HCT116 (cell line): ENCODE measurements at regions not wholly inside any gene's neighbourhood (a gene's known extent, or its start where the extent isn't known, plus 50 kb on each side); places are given as distances from the start of the nearest gene placed in this dataset.

ENCODE experiments used
- ATAC-seq: fragments of 200-7000 bp; cut with Tn5 transposase; 2 replicates; pipeline ENCODE4 v1.9.1; 2020; ENCODE audit warnings: mild to moderate bottlenecking, moderate library complexity
- BruUV-seq: library from RNA; stranded (reverse); fragments of 400-500 nt; replicated peaks from 2 replicates; lab custom pipeline; 2021; lab: Mats Ljungman, UMichigan
- CTCF ChIA-PET: fragments of 300-600 bp; sonication (Branson Sonifier 250); formaldehyde crosslinking; loops from one replicate; lab custom pipeline; 2021; ENCODE audit warnings: antibody characterized with exemption; lab: Charles Lee
- POLR2A ChIA-PET: fragments of 300-600, 350-600 bp; sonication (Branson Sonifier 250); formaldehyde crosslinking; loops from one replicate; lab custom pipeline; 2021; ENCODE audit warnings: antibody characterized with exemption; lab: Charles Lee
- RAD21 ChIA-PET, 2 experiments: fragments of 300-600 bp; sonication (Branson Sonifier 250); formaldehyde crosslinking; loops; one replicate each; lab custom pipeline; 2023; ENCODE audit warnings: low total read pairs in 2 of 2; ENCODE audit not compliant: uncharacterized antibody in 2 of 2, unreplicated experiment in 2 of 2, low non-redundant PET in 1 of 2; lab: Charles Lee
- DNase-seq: peaks from one replicate; pipeline ENCODE4 v3.0.0-alpha.2; 2010; ENCODE audit warnings: low read depth, low spot score
- H2AFZ ChIP-seq: fragments of 200-600 bp; shearing (Covaris generic), sonication (generic); 2 replicates; pipeline ENCODE4 v1.6.1; 2017; ENCODE audit warnings: low read depth, mixed run types, mixed read lengths, antibody characterized with exemption, low read length; ENCODE audit not compliant: poor library complexity, severe bottlenecking
- H3K27ac ChIP-seq: 2 replicates; pipeline ENCODE4 v1.5.1; 2012; ENCODE audit warnings: low read depth, low read length
- H3K27me3 ChIP-seq: fragments of 200-600 bp; sonication (generic); 2 replicates; pipeline ENCODE4 v1.6.1; 2016; ENCODE audit warnings: mixed run types, low read length, mixed read lengths; ENCODE audit not compliant: insufficient read depth
- H3K36me3 ChIP-seq, 2 experiments: fragments of 200-500 bp in 1 of 2; fragments of 200-600 bp in 1 of 2; sonication (Bioruptor generic) in 1 of 2; sonication (generic) in 1 of 2; 2 replicates each; pipeline versions ENCODE4 v1.5.1 to v1.6.1; 2014 to 2016; ENCODE audit warnings: low read length in 2 of 2, inconsistent platforms in 1 of 2, mixed read lengths in 1 of 2, mixed run types in 1 of 2; ENCODE audit not compliant: insufficient read depth in 2 of 2, control insufficient read depth in 1 of 2
- H3K4me1 ChIP-seq, 2 experiments: fragments of 200-600 bp in 1 of 2; sonication (generic) in 1 of 2; 2 replicates each; pipeline versions ENCODE4 v1.5.1 to v1.6.1; 2012 to 2017; ENCODE audit warnings: low read length in 2 of 2, inconsistent platforms in 1 of 2, mild to moderate bottlenecking in 1 of 2, mixed read lengths in 1 of 2, mixed run types in 1 of 2, moderate library complexity in 1 of 2; ENCODE audit not compliant: insufficient read depth in 2 of 2, control insufficient read depth in 1 of 2
- H3K4me2 ChIP-seq: fragments of 200-600 bp; sonication (generic); 2 replicates; pipeline ENCODE4 v1.6.1; 2017; ENCODE audit warnings: mixed run types, low read length, mixed read lengths
- H3K4me3 ChIP-seq, 2 experiments: fragments of 200-600 bp in 1 of 2; sonication (generic) in 1 of 2; replicated peaks in 1 of 2; 2 replicates each; pipeline ENCODE4 v1.5.1; 2011 to 2016; ENCODE audit warnings: low read length in 2 of 2, control low read depth in 1 of 2, low read depth in 1 of 2, mild to moderate bottlenecking in 1 of 2, mixed read lengths in 1 of 2, mixed run types in 1 of 2
- H3K79me2 ChIP-seq: fragments of 200-600 bp; sonication (generic); 2 replicates; pipeline ENCODE4 v1.6.1; 2017; ENCODE audit warnings: mild to moderate bottlenecking, mixed run types, low read length, moderate library complexity, mixed read lengths; ENCODE audit not compliant: insufficient read depth
- H3K9ac ChIP-seq: fragments of 200-600 bp; sonication (generic); 2 replicates; pipeline ENCODE4 v1.6.1; 2016; ENCODE audit warnings: low read length, mixed read lengths
- H3K9me2 ChIP-seq: fragments of 200-600 bp; sonication (generic), shearing (Covaris generic); 2 replicates; pipeline ENCODE4 v1.6.1; 2017; ENCODE audit warnings: mixed run types, mild to moderate bottlenecking, moderate library complexity; ENCODE audit not compliant: insufficient read depth
- H3K9me3 ChIP-seq, 2 experiments: fragments of 200-500 bp in 1 of 2; fragments of 200-600 bp in 1 of 2; sonication (Bioruptor generic) in 1 of 2; sonication (generic) in 1 of 2; 2 replicates each; pipeline ENCODE4 v1.6.1; 2014 to 2017; ENCODE audit warnings: low read length in 2 of 2, mixed read lengths in 2 of 2, inconsistent platforms in 1 of 2, low read depth in 1 of 2, mild to moderate bottlenecking in 1 of 2, mixed run types in 1 of 2, moderate library complexity in 1 of 2; ENCODE audit not compliant: control insufficient read depth in 1 of 2, insufficient read depth in 1 of 2
- H4K20me1 ChIP-seq: fragments of 200-600 bp; sonication (generic), shearing (Covaris generic); 2 replicates; pipeline ENCODE4 v1.6.1; 2017; ENCODE audit warnings: mixed run types, mild to moderate bottlenecking, moderate library complexity; ENCODE audit not compliant: insufficient read depth
- ATF3 ChIP-seq: IDR thresholded peaks from 2 replicates; pipeline ENCODE4 v1.6.1; 2012
- CBX3 ChIP-seq: IDR thresholded peaks from 2 replicates; pipeline ENCODE4 v1.6.1; 2012; ENCODE audit warnings: low read depth
- CEBPB ChIP-seq: IDR thresholded peaks from 2 replicates; pipeline ENCODE4 v1.6.1; 2012; ENCODE audit warnings: low read depth
- CTCF ChIP-seq, 3 experiments: fragments of 200-600 bp in 1 of 3; sonication (generic) in 1 of 3; IDR thresholded peaks in 2 of 3; conservative IDR thresholded peaks in 1 of 3; 2 replicates each; pipeline ENCODE4 v1.5.1; 2012 to 2017; ENCODE audit warnings: low read depth in 2 of 3, low read length in 2 of 3, antibody characterized with exemption in 1 of 3, borderline replicate concordance in 1 of 3, control low read depth in 1 of 3, mild to moderate bottlenecking in 1 of 3, mixed read lengths in 1 of 3, mixed run types in 1 of 3, moderate library complexity in 1 of 3; ENCODE audit not compliant: insufficient read depth in 1 of 3
- EGR1 ChIP-seq: IDR thresholded peaks from 2 replicates; pipeline ENCODE4 v1.6.1; 2012; ENCODE audit warnings: low read depth
- ELF1 ChIP-seq: IDR thresholded peaks from 2 replicates; pipeline ENCODE4 v1.6.1; 2012; ENCODE audit warnings: low read depth, borderline replicate concordance
- EZH2 ChIP-seq: fragments of 200-600 bp; sonication (generic); IDR thresholded peaks from 2 replicates; pipeline ENCODE4 v1.6.1; 2017; ENCODE audit warnings: antibody characterized with exemption, mixed run types
- EZH2phosphoT487 ChIP-seq: fragments of 200-600 bp; IDR thresholded peaks from 2 replicates; pipeline ENCODE4 v1.6.1; 2018; ENCODE audit warnings: antibody characterized with exemption, borderline replicate concordance
- FOSL1 ChIP-seq: IDR thresholded peaks from 2 replicates; pipeline ENCODE4 v1.6.1; 2012; ENCODE audit warnings: low read depth
- JUND ChIP-seq: IDR thresholded peaks from 2 replicates; pipeline ENCODE4 v1.6.1; 2012
- MAX ChIP-seq: IDR thresholded peaks from 2 replicates; pipeline ENCODE4 v1.6.1; 2012
- POLR2A ChIP-seq: IDR thresholded peaks from 2 replicates; pipeline ENCODE4 v1.7.0; 2011; ENCODE audit warnings: borderline replicate concordance; ENCODE audit not compliant: insufficient read depth, insufficient read length; ENCODE audit errors: extremely low read depth
- RAD21 ChIP-seq: IDR thresholded peaks from 2 replicates; pipeline ENCODE4 v1.6.1; 2012; ENCODE audit warnings: low read depth, mild to moderate bottlenecking
- REST ChIP-seq: IDR thresholded peaks from 2 replicates; pipeline ENCODE4 v1.6.1; 2012; ENCODE audit warnings: low read depth
- SIN3A ChIP-seq: IDR thresholded peaks from 2 replicates; pipeline ENCODE4 v1.6.1; 2012; ENCODE audit warnings: low read depth
- SP1 ChIP-seq: IDR thresholded peaks from 2 replicates; pipeline ENCODE4 v1.6.1; 2012; ENCODE audit warnings: low read depth
- TCF7L2 ChIP-seq: IDR thresholded peaks from 2 replicates; pipeline ENCODE4 v1.7.0; 2011; ENCODE audit warnings: borderline replicate concordance, inconsistent platforms; ENCODE audit not compliant: insufficient read depth, insufficient read length; ENCODE audit errors: extremely low read depth
- YY1 ChIP-seq: IDR thresholded peaks from 2 replicates; pipeline ENCODE4 v1.6.1; 2011; ENCODE audit warnings: low read length, low read depth, moderate library complexity, mild to moderate bottlenecking; ENCODE audit not compliant: insufficient replicate concordance; ENCODE audit errors: extremely low read depth
- ZBTB33 ChIP-seq: IDR thresholded peaks from 2 replicates; pipeline ENCODE4 v1.6.1; 2011; ENCODE audit warnings: mild to moderate bottlenecking, low read length, moderate library complexity; ENCODE audit not compliant: insufficient replicate concordance; ENCODE audit errors: extremely low read depth
- ZFX ChIP-seq: fragments of 450-650 bp; IDR thresholded peaks from 2 replicates; pipeline ENCODE4 v1.6.1; 2017
- intact Hi-C: fragments of 100-400 bp; cut with micrococcal nuclease; formaldehyde crosslinking; loops from 2 replicates; pipeline ENCODE4 v1.10.0; 2022

- DNase-seq (no peak), ATAC-seq (no peak)
- H3K27me3 ChIP-seq, result no peaks in the 10 kb centered on the region
- no peaks in the 10 kb centered on the region; the same call in 1 of the 2 replicates for H3K9me2 ChIP-seq
- TF ChIP-seq TCF7L2, result no peak
- TF ChIP-seq CBX3, result no peak
- TF ChIP-seq EZH2phosphoT487, result no peak
- no peak for TF ChIP-seq FOSL1
- no peak for TF ChIP-seq EGR1
- no peak for TF ChIP-seq SP1
- TF ChIP-seq ELF1, result no peak
- TF ChIP-seq ZFX, result no peak
- TF ChIP-seq MAX, result no peak
- no peak for TF ChIP-seq REST
- no peak for TF ChIP-seq EZH2
- TF ChIP-seq JUND, result no peak
- TF ChIP-seq ATF3, result no peak
- TF ChIP-seq POLR2A, result no peak
- no peak for TF ChIP-seq YY1
- no peak for TF ChIP-seq CEBPB
- TF ChIP-seq CTCF (IDR thresholded peaks at IDR 0.05 in 2 of 3, conservative IDR thresholded peaks at IDR 0.05 in 1 of 3; ENCODE audit: borderline replicate concordance in 1 of 3, insufficient read depth in 1 of 3, low read depth in 2 of 3, low read length in 2 of 3), result no peak
- no peak for TF ChIP-seq ZBTB33
- TF ChIP-seq RAD21, result no peak
- no peak for TF ChIP-seq SIN3A
- BruUV-seq, result no TSS peak
- ChIA-PET RAD21 (no interaction called here), POLR2A (no interaction called here), CTCF (no interaction called here)
- no peak overlapping the region for H3K27ac ChIP-seq
- no peak overlapping the region for H3K4me3 ChIP-seq
- no peaks in the 10 kb centered on the region for H3K36me3 ChIP-seq
- no peaks in the 10 kb centered on the region; a peak in 1 of 4 replicates for H3K9me3 ChIP-seq
- intact Hi-C loops, result no loop called here
- peaks cover 3 to 15% of the 10 kb centered on the region in 2 experiments; a peak in 2 of 4 replicates for H3K4me1 ChIP-seq
- H3K79me2 ChIP-seq, result no peaks in the 10 kb centered on the region
- H3K4me2 ChIP-seq, result no peak overlapping the region
- H3K9ac ChIP-seq, result no peak overlapping the region
- H2AFZ ChIP-seq, result no peak overlapping the region
- no peaks in the 10 kb centered on the region for H4K20me1 ChIP-seq
Measured at GRCh38 chr10:3968727-3969126, 183.7 kb upstream of the KLF6 start.
